ENCODE measurements at regions not wholly inside any gene's neighbourhood (a gene's known extent, or its start where the extent isn't known, plus 50 kb on each side); places are given as distances from the start of the nearest gene placed in this dataset.

DNA sequence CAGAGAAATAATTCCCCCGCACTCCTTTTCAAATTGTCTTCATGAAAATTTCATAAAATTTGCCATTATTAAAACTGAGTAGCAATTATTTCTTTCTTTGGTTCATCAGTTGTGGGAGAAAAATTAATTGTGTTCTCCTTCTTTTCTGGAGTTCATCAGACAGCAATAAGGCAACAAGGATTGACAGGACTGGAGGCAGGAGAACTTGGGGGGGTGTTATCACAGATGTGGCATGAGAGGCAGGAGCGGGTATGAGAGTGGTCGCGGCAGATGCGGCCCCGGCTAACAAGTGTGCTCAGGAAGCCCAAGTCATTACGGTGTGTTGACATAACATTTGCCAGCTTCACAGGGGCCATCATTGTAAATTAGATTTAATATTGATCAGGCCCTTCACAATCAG lies 306.6 kb upstream of the TMPO start:
- H3K4me3 ChIP-seq (ENCODE audit: low read depth, low read length), result no peak overlapping the region

DNA sequence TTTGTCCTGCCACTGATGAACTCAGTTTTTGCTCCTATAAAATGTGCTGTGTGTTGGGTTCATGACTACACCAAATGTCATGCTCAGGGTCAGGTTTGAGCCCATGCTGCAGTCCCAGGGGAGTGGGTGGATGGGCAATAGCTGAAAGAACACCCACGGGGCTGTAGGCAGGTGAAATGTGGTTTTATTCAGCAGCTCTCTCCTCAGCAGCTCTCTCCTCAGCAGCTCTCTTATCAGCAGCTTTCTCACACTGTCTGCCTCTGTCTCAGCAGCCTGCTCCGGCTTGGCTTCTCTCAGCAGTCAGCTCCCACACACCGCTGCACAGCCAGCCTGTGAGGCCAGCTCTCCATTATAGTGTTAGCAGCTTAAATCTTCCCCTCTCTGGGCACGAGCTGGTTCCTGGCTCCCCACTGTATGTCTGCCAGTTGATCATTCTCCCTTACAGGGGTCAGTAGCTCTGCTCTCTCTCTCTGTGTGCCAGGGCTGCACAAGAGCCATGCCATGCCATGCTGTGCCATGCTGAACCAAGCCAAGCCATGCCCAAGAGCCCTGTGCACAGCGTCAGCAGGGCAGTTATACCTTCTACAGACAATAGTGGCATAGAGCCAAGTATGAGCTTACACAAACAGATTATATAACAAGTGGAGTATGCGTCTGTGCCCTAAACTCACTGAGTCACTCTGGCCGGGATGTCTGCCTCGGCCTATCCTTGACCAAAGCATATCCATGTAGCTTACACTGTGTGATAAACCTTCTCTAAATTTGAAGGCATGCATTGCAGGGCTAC lies 303.3 kb upstream of the TMPO start:
- TF ChIP-seq, protein P1, sequence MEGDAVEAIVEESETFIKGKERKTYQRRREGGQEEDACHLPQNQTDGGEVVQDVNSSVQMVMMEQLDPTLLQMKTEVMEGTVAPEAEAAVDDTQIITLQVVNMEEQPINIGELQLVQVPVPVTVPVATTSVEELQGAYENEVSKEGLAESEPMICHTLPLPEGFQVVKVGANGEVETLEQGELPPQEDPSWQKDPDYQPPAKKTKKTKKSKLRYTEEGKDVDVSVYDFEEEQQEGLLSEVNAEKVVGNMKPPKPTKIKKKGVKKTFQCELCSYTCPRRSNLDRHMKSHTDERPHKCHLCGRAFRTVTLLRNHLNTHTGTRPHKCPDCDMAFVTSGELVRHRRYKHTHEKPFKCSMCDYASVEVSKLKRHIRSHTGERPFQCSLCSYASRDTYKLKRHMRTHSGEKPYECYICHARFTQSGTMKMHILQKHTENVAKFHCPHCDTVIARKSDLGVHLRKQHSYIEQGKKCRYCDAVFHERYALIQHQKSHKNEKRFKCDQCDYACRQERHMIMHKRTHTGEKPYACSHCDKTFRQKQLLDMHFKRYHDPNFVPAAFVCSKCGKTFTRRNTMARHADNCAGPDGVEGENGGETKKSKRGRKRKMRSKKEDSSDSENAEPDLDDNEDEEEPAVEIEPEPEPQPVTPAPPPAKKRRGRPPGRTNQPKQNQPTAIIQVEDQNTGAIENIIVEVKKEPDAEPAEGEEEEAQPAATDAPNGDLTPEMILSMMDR (conservative IDR thresholded peaks at IDR 0.05; ENCODE audit: low read depth, low read length), result no peak
- no peak overlapping the region for H3K4me3 ChIP-seq (ENCODE audit: low read depth, low read length)
- DNase-seq (ENCODE audit: low read depth), result no peak

More for the DNA sequence above, 306.6 kb upstream of the TMPO start:
- TF ChIP-seq, protein P1 (conservative IDR thresholded peaks at IDR 0.05; ENCODE audit: low read depth, low read length), result no peak
- DNase-seq (ENCODE audit: low read depth), result no peak

DNA sequence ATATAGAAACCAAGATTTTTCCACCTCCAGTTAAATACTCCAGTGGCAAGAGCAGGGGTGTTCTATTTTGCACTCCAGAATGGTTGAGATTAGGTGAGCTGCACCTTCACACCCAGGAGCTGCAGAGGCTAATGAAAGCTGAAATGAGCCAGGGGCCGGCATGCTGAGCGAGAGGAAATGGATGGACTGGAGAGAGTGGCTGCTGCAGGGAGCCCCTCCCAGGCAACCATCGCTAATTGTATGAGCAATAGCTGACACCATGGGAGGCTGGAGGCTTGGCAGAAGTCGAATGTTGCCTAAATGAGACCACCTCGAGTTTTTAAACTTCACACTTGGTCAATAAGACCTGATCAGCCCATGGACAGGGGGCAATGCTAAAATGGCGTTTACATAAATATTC lies 301.8 kb upstream of the TMPO start:
- TF ChIP-seq, protein P1 (conservative IDR thresholded peaks at IDR 0.05; ENCODE audit: low read depth, low read length), result no peak
- no peak for DNase-seq (ENCODE audit: low read depth)
- no peak overlapping the region for H3K4me3 ChIP-seq (ENCODE audit: low read depth, low read length)

DNA sequence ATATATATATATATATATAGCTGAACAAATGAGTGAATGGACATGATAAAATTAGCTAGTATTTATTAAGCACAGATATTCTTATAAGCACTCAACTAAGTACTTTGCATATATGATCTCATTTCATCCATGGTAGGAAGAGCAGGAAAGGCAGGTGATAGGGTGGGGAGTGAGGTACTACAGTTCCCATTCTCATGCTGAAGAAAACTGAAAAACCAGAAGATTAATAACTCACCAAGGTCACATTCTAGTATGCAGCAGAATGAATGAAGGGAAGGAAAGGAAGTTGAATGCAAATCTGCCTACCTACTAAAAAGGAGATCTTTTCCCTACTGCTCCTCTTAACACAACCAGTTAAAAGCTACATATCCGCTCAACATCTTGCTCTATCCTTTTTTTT lies 298.1 kb upstream of the TMPO start:
- no peak overlapping the region for H3K4me3 ChIP-seq (ENCODE audit: low read depth, low read length)
- TF ChIP-seq, protein P1 (conservative IDR thresholded peaks at IDR 0.05; ENCODE audit: low read depth, low read length), result no peak
- DNase-seq (ENCODE audit: low read depth), result no peak

DNA sequence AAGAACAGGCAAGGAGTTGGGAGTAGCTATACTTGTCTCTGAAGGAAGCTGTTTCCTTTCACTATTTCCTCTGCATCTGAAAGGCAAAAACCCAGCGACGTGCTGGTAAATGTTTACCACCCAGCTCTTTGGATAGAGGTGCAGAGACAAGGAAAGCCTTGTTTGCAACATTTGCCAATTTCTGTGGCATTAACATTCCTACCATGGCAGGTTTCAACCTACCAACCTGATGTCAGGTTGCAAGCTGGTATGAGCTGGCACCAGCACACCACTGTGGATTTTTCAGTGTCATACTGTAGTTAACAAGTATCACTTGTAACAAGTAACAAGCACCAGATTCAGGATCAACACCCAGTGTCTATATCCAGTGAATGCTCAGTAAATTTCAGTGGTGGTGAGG lies 294.8 kb upstream of the TMPO start:
- no peak for DNase-seq (ENCODE audit: low read depth)

DNA sequence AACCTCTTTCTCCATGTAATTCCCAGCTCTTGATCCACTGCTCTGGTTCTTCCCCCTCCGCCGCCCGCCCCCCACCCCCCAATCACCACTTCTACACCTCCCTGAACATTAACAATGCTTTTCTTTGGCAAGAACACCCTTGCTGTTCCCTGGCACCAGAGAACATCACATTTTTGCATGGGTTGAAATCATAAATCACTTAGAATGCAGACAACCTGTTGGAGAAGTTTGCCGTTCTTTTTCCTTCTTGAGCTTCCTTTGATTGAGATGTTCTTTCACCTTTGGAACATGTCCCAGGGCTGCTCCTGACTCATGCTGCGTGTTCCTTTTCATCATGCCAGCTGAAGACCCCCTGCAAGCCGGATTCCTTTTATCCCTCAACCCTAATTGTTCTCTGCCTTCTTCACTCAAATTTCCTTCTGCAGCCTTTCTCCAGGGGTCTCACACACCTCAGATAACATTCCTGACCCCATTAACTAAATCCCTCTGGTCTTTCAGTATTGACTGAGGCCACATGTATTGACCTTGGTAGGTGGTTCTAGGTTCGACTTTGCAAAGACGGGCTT lies 294.1 kb upstream of the TMPO start:
- TF ChIP-seq, protein P1 (conservative IDR thresholded peaks at IDR 0.05; ENCODE audit: low read depth, low read length), result no peak

More for the DNA sequence above, 294.8 kb upstream of the TMPO start:
- H3K4me3 ChIP-seq (ENCODE audit: low read depth, low read length), result no peak overlapping the region
- TF ChIP-seq, protein P1 (conservative IDR thresholded peaks at IDR 0.05; ENCODE audit: low read depth, low read length), result no peak

DNA sequence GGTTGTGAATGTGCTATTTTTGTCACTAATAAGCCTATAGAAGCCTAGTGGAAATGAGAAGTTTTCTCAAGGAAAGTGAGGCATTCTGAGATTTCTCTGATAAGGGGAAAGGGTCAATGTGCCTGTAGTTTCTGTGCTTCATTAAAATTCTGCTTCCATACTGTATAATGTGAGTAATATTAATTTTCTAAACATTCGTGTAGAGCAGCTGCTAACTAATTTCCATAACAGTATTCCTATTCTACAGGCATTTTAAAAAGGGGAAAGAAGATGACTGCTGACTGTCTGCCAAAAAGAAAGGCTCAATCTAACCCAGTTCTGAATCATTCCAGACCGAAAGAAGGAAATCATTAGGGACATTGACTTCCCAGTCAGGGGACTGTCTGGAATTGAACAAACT lies 293.3 kb upstream of the TMPO start:
- no peak for DNase-seq (ENCODE audit: low read depth)
- H3K4me3 ChIP-seq (ENCODE audit: low read depth, low read length), result no peak overlapping the region
- TF ChIP-seq, protein P1 (conservative IDR thresholded peaks at IDR 0.05; ENCODE audit: low read depth, low read length), result no peak

More for the DNA sequence above, 294.1 kb upstream of the TMPO start:
- H3K4me3 ChIP-seq (ENCODE audit: low read depth, low read length), result no peak overlapping the region
- no peak for DNase-seq (ENCODE audit: low read depth)

All from epithelial cell of proximal tubule (primary cell).